ENCODE measurements at regions not wholly inside any gene's neighbourhood (a gene's known extent, or its start where the extent isn't known, plus 50 kb on each side); places are given as distances from the start of the nearest gene placed in this dataset.

DNA sequence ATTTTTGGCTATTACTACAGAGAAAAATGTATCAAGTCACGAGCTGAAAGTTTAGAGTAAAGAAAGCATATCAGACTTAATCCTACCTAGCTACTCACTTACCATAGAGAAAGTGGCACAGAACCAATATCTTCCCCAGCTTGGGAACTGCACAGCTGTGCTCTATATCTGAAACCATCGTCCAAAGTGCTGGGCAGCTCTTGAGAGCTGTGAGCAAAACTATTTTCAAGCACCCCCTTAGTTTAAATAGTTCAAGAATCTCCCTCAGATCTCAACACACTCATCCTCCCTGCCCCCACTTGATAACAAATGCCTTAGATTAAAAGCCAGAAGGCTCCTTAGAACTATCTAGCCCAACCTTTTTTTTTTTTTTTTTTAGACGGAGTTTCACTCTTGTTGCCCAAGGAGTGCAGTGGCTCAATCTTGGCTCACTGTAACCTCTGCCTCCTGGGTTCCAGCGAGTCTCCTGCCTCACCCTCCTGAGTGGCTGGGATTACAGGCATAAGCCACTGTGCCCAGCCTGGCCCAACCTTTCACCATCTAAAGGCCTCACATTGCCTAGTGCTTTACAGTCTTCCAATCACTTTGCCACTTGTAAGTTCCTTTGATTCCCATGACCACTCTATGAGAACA is 94.2 kb upstream of the APC start:
- no peak for TF ChIP-seq CTCF (conservative IDR thresholded peaks at IDR 0.05)
- H3K27ac ChIP-seq, result no peak overlapping the region

GRCh38 chr5:112646139-112646936 is 91.3 kb upstream of the APC start:
- no peak for TF ChIP-seq CTCF (conservative IDR thresholded peaks at IDR 0.05)
- no peak overlapping the region for H3K27ac ChIP-seq

- no peak overlapping the region for H3K27ac ChIP-seq
- TF ChIP-seq CTCF (conservative IDR thresholded peaks at IDR 0.05), result no peak
Observed at GRCh38 chr5:112647428-112647827, 90.3 kb upstream of the APC start.

DNA sequence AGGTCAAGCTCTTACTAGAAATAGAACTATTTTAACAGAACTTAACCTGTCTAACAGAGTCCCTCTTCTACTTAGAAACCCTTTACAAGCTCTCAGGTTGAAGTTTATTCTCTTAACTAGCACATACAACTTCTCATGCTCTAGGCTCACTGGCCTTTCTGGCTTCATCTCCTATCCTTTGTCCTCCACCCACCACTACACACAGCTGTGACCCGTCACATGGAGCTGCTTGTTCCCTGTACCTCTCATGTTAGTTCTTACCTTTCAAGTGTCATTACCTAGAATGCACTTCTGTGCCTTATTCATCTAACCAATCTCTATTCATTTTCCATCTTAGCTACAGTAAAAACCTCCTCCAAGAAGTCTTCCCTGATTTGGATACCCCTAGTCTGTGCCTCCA is 89.4 kb upstream of the APC start:
- no peak for TF ChIP-seq CTCF (conservative IDR thresholded peaks at IDR 0.05)

DNA sequence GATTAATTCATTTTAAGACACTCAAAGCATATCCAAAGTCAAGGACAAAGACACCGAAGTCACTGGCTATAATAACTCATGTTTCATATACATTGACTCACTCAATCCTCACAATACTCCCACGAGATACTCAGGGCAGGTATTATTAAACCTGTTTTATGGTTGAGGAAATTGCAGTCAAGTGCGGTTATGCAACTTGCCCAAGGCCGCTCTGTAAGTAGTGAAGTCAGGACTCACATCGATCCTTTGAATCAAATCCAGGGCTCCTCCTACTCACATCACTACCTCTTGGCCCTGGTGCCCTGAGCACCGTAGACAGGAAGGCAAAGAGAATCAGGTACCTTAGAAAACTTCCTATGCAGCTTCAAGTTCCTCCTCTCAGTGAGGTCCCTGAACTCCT is 87.8 kb upstream of the APC start:
- H3K27ac ChIP-seq, result no peak overlapping the region
- TF ChIP-seq CTCF (conservative IDR thresholded peaks at IDR 0.05), result no peak

More for the DNA sequence above, 89.4 kb upstream of the APC start:
- H3K27ac ChIP-seq, result no peak overlapping the region

- no peak for TF ChIP-seq CTCF (conservative IDR thresholded peaks at IDR 0.05)
- no peak overlapping the region for H3K27ac ChIP-seq
Observed at GRCh38 chr5:112653638-112654205, 84.0 kb upstream of the APC start.

DNA sequence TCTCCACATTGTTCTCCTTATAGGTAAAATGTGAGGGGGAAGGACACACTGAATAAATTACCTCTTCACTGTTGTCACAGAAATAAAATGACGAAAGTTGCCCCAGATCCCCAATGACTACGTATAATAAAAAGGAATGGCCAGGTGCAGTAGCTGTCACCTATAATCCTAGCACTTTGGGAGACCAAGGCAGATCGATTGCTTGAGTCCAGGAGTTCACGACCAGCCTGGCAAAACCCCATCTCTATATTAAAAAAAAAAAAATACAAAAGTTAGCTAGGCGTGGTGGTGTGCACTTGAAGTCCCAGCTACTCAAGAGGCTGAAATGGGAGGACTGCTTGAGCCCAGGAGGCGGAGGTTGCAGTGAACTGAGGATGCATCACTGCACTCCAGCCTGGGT is 82.2 kb upstream of the APC start:
- TF ChIP-seq CTCF (conservative IDR thresholded peaks at IDR 0.05), result no peak
- no peak overlapping the region for H3K27ac ChIP-seq
